ENCODE measurements at regions not wholly inside any gene's neighbourhood (a gene's known extent, or its start where the extent isn't known, plus 50 kb on each side); places are given as distances from the start of the nearest gene placed in this dataset.

DNA sequence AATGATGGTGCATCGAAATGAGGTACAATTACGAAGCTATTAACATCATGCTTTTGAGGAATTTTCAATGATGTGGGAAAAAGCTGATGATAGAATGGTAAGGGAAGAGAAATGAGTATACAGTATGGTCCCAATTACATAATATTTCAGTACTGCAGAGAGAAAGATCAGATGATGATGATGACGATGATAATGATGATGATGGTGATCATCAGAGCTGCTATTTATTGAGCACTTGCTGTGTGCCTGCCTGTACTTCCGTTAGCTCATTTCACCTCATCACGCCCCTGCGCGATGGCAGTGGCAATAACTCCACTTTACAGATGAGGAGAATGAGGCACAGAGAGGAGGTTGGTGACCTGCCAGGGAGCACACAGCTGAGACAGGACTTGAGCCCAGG, 620.8 kb downstream of the MATN1 start:
- CTCF ChIA-PET (ENCODE audit: low intra/inter-chr PET ratio, low total read pairs): no interaction called here

DNA sequence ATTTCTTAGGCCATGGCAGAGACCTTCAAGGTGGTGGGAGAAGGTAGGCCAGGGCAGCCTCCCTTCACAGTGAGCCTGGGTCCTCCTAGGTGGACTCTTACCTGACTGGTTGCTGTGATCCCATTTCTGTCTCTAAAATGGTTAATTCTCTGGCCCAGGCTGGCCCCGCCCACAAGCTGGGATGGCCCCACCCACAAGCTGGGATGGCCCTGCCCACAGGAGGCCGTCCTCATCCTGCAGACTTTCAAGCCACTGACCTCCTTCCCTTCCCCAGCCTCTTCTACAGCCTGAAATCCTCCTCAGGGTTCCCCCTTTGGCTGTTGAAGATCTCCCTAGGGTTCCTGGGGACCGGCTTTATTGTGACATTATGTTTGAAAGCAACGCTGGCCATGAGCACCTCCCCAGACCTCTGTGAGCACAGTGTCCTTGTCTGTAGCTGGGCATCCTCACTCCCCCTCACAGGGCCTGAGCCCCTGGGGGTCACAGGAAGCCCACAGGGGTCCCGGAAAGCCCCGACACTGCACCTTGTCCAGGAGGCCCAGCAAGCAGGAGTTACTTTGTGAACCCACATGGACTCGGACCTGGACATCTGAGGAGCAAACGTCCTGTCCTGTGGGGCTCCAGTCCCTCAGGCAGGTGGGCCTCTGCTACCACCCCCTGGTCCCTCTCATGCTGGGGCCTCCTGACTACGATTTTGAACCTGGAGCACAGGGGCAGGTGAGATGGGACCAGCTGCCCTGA, 621.7 kb downstream of the MATN1 start:
- in situ Hi-C loops (cut with HindIII; ENCODE audit: extremely low pct_ligation_motif_present, low pct_unique_long_range_greater_than_20kb): loop anchor here (10.0 to 25.0 kb wide), 3 partner anchors 317 to 867 kb away; partner anchors contain the start of genes MECR and PTPRU
- Histone ChIP-seq H3K79me2 (ENCODE audit: insufficient read depth, low read length) (no peaks in the 10 kb centered on the region), H3K4me2 (ENCODE audit: low read depth, low read length) (no peak overlapping the region), H3K4me3 (replicated peaks in 1 of 3; ENCODE audit: insufficient read depth in 1 of 3, low read depth in 2 of 3, low read length in 3 of 3) (no peak overlapping the region), H3K36me3 (replicated peaks in 1 of 2; ENCODE audit: control insufficient read depth in 1 of 2, insufficient read depth in 2 of 2, low read length in 2 of 2) (no peaks in the 10 kb centered on the region), H3K9me3 (ENCODE audit: low read length) (peaks cover 8% of the 10 kb centered on the region; the same call in 1 of the 2 replicates), H3K9ac (ENCODE audit: insufficient read depth, low read depth, low read length) (no peak overlapping the region), H2AFZ (ENCODE audit: low read length) (no peak overlapping the region), H3K27ac (ENCODE audit: extremely low read length, insufficient read depth, low read length) (no peak overlapping the region), H3K4me1 (ENCODE audit: insufficient read depth, low read length) (no peaks in the 10 kb centered on the region), H3K27me3 (ENCODE audit: control insufficient read depth in 1 of 2, insufficient read depth in 2 of 2, low read length in 2 of 2) (peaks cover 0 to 1% of the 10 kb centered on the region in 2 experiments; a peak in 4 of 5 replicates), H4K20me1 (ENCODE audit: insufficient read depth, low read length) (no peaks in the 10 kb centered on the region)
- no peak for ATAC-seq
- ChIA-PET CTCF (ENCODE audit: low intra/inter-chr PET ratio, low total read pairs) (no interaction called here), POLR2A (no interaction called here)
- FAIRE-seq: no peak
- TF ChIP-seq THYN1 (CRISPR knock-in tag; IDR thresholded peaks at IDR 0.05; ENCODE audit: borderline replicate concordance, low read depth) (no peak), ZNF652 (CRISPR knock-in tag; IDR thresholded peaks at IDR 0.05; ENCODE audit: borderline replicate concordance, low read depth) (0 out of 2 replicates have a peak, but pooled peaks have one; percentile 15)
- BruUV-seq (replicated peaks): no TSS peak
- 3% methylated on average over 4 of the region's 9 CpGs for WGBS (ENCODE audit: low lambda C conversion rate)
- intact Hi-C loops (cut with micrococcal nuclease; ENCODE audit: unreplicated experiment): no loop called here
- no peak for DNase-seq (ENCODE audit: low spot score)

More for the DNA sequence above, 620.8 kb downstream of the MATN1 start:
- BruUV-seq (replicated peaks): no TSS peak
- in situ Hi-C loops (cut with HindIII; ENCODE audit: extremely low pct_ligation_motif_present, low pct_unique_long_range_greater_than_20kb) (loop anchor here (10.0 to 25.0 kb wide), 3 partner anchors 318 to 868 kb away; partner anchors contain the start of genes MECR and PTPRU), intact Hi-C loops (cut with micrococcal nuclease; ENCODE audit: unreplicated experiment) (no loop called here)
- H3K79me2 ChIP-seq (ENCODE audit: insufficient read depth, low read length): no peaks in the 10 kb centered on the region
- no peak overlapping the region for H2AFZ ChIP-seq (ENCODE audit: low read length)
- H3K36me3 ChIP-seq (replicated peaks in 1 of 2; ENCODE audit: control insufficient read depth in 1 of 2, insufficient read depth in 2 of 2, low read length in 2 of 2): no peaks in the 10 kb centered on the region
- 46% methylated on average over 7 of the region's 7 CpGs for WGBS (ENCODE audit: low lambda C conversion rate)
- H3K27me3 ChIP-seq (ENCODE audit: control insufficient read depth in 1 of 2, insufficient read depth in 2 of 2, low read length in 2 of 2): peaks cover 0 to 1% of the 10 kb centered on the region in 2 experiments; a peak in 4 of 5 replicates
- ATAC-seq (no peak), FAIRE-seq (no peak), DNase-seq (ENCODE audit: low spot score) (no peak)
- H3K27ac ChIP-seq (ENCODE audit: extremely low read length, insufficient read depth, low read length): no peak overlapping the region
- peaks cover 8% of the 10 kb centered on the region; the same call in 1 of the 2 replicates for H3K9me3 ChIP-seq (ENCODE audit: low read length)
- no peak overlapping the region for H3K4me3 ChIP-seq (replicated peaks in 1 of 3; ENCODE audit: insufficient read depth in 1 of 3, low read depth in 2 of 3, low read length in 3 of 3)
- POLR2A ChIA-PET: no interaction called here
- TF ChIP-seq, protein P1, sequence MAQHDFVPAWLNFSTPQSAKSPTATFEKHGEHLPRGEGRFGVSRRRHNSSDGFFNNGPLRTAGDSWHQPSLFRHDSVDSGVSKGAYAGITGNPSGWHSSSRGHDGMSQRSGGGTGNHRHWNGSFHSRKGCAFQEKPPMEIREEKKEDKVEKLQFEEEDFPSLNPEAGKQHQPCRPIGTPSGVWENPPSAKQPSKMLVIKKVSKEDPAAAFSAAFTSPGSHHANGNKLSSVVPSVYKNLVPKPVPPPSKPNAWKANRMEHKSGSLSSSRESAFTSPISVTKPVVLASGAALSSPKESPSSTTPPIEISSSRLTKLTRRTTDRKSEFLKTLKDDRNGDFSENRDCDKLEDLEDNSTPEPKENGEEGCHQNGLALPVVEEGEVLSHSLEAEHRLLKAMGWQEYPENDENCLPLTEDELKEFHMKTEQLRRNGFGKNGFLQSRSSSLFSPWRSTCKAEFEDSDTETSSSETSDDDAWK (CRISPR knock-in tag; IDR thresholded peaks at IDR 0.05): no peak
- TF ChIP-seq SNAPC2 (CRISPR knock-in tag; IDR thresholded peaks at IDR 0.05): no peak
- peak; percentile 79 for TF ChIP-seq CREB1 (IDR thresholded peaks at IDR 0.05)
- no peak for TF ChIP-seq CREB1 (CRISPR knock-in tag; IDR thresholded peaks at IDR 0.05)
- H3K4me1 ChIP-seq (ENCODE audit: insufficient read depth, low read length): no peaks in the 10 kb centered on the region
- H4K20me1 ChIP-seq (ENCODE audit: insufficient read depth, low read length): no peaks in the 10 kb centered on the region
- no peak overlapping the region for H3K4me2 ChIP-seq (ENCODE audit: low read depth, low read length)
- no peak overlapping the region for H3K9ac ChIP-seq (ENCODE audit: insufficient read depth, low read depth, low read length)
